Peyer's patch (tissue), 4 donors: ENCODE measurements at regions not wholly inside any gene's neighbourhood (a gene's known extent, or its start where the extent isn't known, plus 50 kb on each side); places are given as distances from the start of the nearest gene placed in this dataset.
"Not testable (repeated sequence)": the region's sequence is repeated elsewhere in the genome, so short reads cannot be mapped to it uniquely, and the experiment has no call there.

Experiments
- DNase-seq, 3 donors: peaks; one replicate each; pipeline ENCODE4 v3.0.0-alpha.2; 2017 to 2019
- H3K27ac ChIP-seq, 4 donors: fragments of 200-600 bp; sonication (generic); one replicate each; pipeline ENCODE4 v1.5.1; 2016 to 2019
- H3K27me3 ChIP-seq, 2 donors: fragments of 200-600 bp; sonication (generic); one replicate each; pipeline ENCODE4 v1.5.1; 2019
- H3K36me3 ChIP-seq, 3 donors: fragments of 200-600 bp; sonication (generic); one replicate each; pipeline ENCODE4 v1.5.1; 2016 to 2019
- H3K4me1 ChIP-seq, 4 donors: fragments of 200-600 bp; sonication (generic); one replicate each; pipeline ENCODE4 v1.5.1; 2016 to 2019
- H3K4me3 ChIP-seq, 4 donors: fragments of 200-600 bp; sonication (generic); 1 replicate in 3 of 4; 2 replicates in 1 of 4; pipeline ENCODE4 v1.5.1; 2016 to 2019; ENCODE audit warnings: mild to moderate bottlenecking in 1 of 4
- H3K9me3 ChIP-seq, 4 donors: fragments of 200-600 bp; sonication (generic); one replicate each; pipeline ENCODE4 v1.5.1; 2016 to 2019; ENCODE audit warnings: mild to moderate bottlenecking in 1 of 4
- POLR2A ChIP-seq, 2 donors: fragments of 450-650 bp; IDR thresholded peaks; one replicate each; pipeline ENCODE4 v1.5.1; 2017; ENCODE audit warnings: antibody characterized with exemption in 2 of 2, mild to moderate bottlenecking in 2 of 2, moderate library complexity in 2 of 2
- TF ChIP-seq, protein P1 (sequence below), 6 experiments: fragments of 450-650 bp in 4 of 6; fragments of 200-600 bp in 2 of 6; sonication (generic) in 1 of 6; IDR thresholded peaks; one replicate each; pipeline ENCODE4 v1.5.1; 2017 to 2019; ENCODE audit warnings: antibody characterized with exemption in 6 of 6, mild to moderate bottlenecking in 3 of 6, moderate library complexity in 1 of 6

- no peaks in the 10 kb centered on the region for H3K4me1 ChIP-seq
- H3K27me3 ChIP-seq, result no peaks in the 10 kb centered on the region
- H3K9me3 ChIP-seq, result no peaks in the 10 kb centered on the region
- no peaks in the 10 kb centered on the region for H3K36me3 ChIP-seq
- H3K4me3 ChIP-seq, result no peak overlapping the region
- no peak overlapping the region for H3K27ac ChIP-seq
- DNase-seq, result no peak
- TF ChIP-seq POLR2A (IDR thresholded peaks at IDR 0.05), result no peak
- TF ChIP-seq, protein P1, sequence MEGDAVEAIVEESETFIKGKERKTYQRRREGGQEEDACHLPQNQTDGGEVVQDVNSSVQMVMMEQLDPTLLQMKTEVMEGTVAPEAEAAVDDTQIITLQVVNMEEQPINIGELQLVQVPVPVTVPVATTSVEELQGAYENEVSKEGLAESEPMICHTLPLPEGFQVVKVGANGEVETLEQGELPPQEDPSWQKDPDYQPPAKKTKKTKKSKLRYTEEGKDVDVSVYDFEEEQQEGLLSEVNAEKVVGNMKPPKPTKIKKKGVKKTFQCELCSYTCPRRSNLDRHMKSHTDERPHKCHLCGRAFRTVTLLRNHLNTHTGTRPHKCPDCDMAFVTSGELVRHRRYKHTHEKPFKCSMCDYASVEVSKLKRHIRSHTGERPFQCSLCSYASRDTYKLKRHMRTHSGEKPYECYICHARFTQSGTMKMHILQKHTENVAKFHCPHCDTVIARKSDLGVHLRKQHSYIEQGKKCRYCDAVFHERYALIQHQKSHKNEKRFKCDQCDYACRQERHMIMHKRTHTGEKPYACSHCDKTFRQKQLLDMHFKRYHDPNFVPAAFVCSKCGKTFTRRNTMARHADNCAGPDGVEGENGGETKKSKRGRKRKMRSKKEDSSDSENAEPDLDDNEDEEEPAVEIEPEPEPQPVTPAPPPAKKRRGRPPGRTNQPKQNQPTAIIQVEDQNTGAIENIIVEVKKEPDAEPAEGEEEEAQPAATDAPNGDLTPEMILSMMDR (IDR thresholded peaks at IDR 0.05), result no peak
These were observed 146.8 kb upstream of the TMPRSS15 start for GRCh38 chr21:18550361-18550760.

GRCh38 chr21:18553786-18554185 is 150.2 kb upstream of the TMPRSS15 start:
- Histone ChIP-seq H3K27ac (no peak overlapping the region), H3K9me3 (no peaks in the 10 kb centered on the region), H3K4me3 (no peak overlapping the region), H3K36me3 (no peaks in the 10 kb centered on the region), H3K4me1 (no peaks in the 10 kb centered on the region), H3K27me3 (no peaks in the 10 kb centered on the region)
- DNase-seq, result no peak
- no peak for TF ChIP-seq POLR2A (IDR thresholded peaks at IDR 0.05)
- TF ChIP-seq, protein P1 (IDR thresholded peaks at IDR 0.05), result no peak

- not testable (repeated sequence) for H3K27ac ChIP-seq, H3K4me1 ChIP-seq, H3K4me3 ChIP-seq, H3K36me3 ChIP-seq, H3K9me3 ChIP-seq, H3K27me3 ChIP-seq, DNase-seq
- TF ChIP-seq, protein P1 (IDR thresholded peaks at IDR 0.05), result peak in 1 of 6 experiments; percentile 3
These were observed 164.2 kb upstream of the TMPRSS15 start for GRCh38 chr21:18567770-18568169.

DNA sequence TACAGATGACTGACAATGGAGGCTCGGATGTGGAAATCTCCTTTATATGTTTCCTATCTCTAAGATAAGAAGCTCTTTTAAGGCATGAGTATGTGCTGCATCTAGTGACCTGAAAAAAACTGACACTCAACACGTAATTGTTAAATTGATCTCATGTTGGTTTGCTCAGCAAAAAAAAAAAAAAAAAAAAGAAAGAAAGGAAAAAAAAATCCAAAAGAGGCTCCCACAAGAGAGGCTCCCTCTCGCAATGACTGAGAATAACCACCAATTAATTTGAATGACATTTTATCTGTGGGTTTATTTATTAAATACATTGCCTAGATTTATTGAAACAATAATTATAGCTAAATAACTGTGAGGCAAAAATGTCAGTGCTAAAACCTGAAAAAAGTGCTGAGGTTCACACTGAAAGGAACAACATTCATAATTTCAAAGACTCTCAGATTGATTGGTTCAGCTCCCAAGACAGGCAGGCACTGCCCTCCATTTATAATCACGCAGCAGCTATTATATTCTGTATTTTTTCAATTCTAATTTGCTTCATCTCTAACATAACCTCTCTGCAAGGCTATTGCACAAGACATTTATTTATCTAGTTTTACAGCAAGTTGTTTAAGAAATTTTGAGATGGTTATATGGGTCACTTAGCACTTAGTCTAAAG is 184.5 kb upstream of the TMPRSS15 start:
- no peaks in the 10 kb centered on the region for H3K36me3 ChIP-seq
- no peak overlapping the region for H3K27ac ChIP-seq
- no peaks in the 10 kb centered on the region for H3K4me1 ChIP-seq
- H3K9me3 ChIP-seq, result no peaks in the 10 kb centered on the region
- no peak overlapping the region for H3K4me3 ChIP-seq
- TF ChIP-seq POLR2A (IDR thresholded peaks at IDR 0.05), result no peak
- TF ChIP-seq, protein P1 (IDR thresholded peaks at IDR 0.05), result no peak
- DNase-seq, result no peak
- no peaks in the 10 kb centered on the region for H3K27me3 ChIP-seq

GRCh38 chr21:18601146-18601545 is 197.6 kb upstream of the TMPRSS15 start:
- Histone ChIP-seq H3K9me3 (no peaks in the 10 kb centered on the region), H3K36me3 (no peaks in the 10 kb centered on the region), H3K4me1 (no peaks in the 10 kb centered on the region), H3K27me3 (no peaks in the 10 kb centered on the region), H3K4me3 (no peak overlapping the region), H3K27ac (no peak overlapping the region)
- TF ChIP-seq, protein P1 (IDR thresholded peaks at IDR 0.05), result peak in 3 of 6 experiments; percentile 9 to 29 (median 19)
- no peak for TF ChIP-seq POLR2A (IDR thresholded peaks at IDR 0.05)
- DNase-seq, result no peak

DNA sequence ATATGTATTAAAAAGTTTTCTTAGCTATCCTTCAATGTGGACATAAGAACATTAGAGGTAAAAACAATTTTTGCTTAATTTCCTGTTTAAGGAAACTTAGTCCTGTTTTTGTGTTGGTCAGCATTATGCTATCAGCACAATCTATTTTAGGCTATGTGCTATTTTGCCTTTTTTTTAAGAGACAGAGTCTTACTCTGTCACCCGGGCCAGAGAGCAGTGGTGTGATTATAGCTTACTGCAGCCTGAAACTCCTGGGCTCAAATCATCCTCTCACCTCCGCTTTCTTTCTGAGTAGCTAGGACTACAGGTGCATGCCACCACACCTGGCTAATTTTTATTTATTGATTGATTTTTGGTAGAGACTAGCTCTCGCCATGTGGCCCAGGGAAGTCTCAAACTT is 199.1 kb upstream of the TMPRSS15 start:
- H3K4me3 ChIP-seq, result no peak overlapping the region
- TF ChIP-seq, protein P1 (IDR thresholded peaks at IDR 0.05), result no peak
- no peak for TF ChIP-seq POLR2A (IDR thresholded peaks at IDR 0.05)
- no peaks in the 10 kb centered on the region for H3K9me3 ChIP-seq
- DNase-seq, result no peak
- no peaks in the 10 kb centered on the region for H3K36me3 ChIP-seq
- no peak overlapping the region for H3K27ac ChIP-seq
- H3K4me1 ChIP-seq, result no peaks in the 10 kb centered on the region
- H3K27me3 ChIP-seq, result no peaks in the 10 kb centered on the region
